Ectodermal cell (in vitro differentiated cells): ENCODE measurements at regions not wholly inside any gene's neighbourhood (a gene's known extent, or its start where the extent isn't known, plus 50 kb on each side); places are given as distances from the start of the nearest gene placed in this dataset.
"Not testable (repeated sequence)": the region's sequence is repeated elsewhere in the genome, so short reads cannot be mapped to it uniquely, and the experiment has no call there.

Experiments
- H3K27ac ChIP-seq: 2 replicates; pipeline ENCODE4 v1.7.0; 2013; ENCODE audit warnings: mild to moderate bottlenecking, low read depth, low read length; ENCODE audit not compliant: insufficient read depth, poor library complexity, severe bottlenecking
- H3K27me3 ChIP-seq: 2 replicates; pipeline ENCODE4 v1.7.0; 2013; ENCODE audit warnings: mild to moderate bottlenecking, low read length; ENCODE audit not compliant: insufficient read depth, control insufficient read depth, poor library complexity, severe bottlenecking
- H3K36me3 ChIP-seq: one replicate; pipeline ENCODE4 v1.7.0; 2013; ENCODE audit warnings: low read length; ENCODE audit not compliant: control insufficient read depth, insufficient read depth
- H3K4me1 ChIP-seq: one replicate; pipeline ENCODE4 v1.7.0; 2013; ENCODE audit warnings: low read length; ENCODE audit not compliant: control insufficient read depth, insufficient read depth
- H3K4me3 ChIP-seq: 2 replicates; pipeline ENCODE4 v1.7.0; 2013; ENCODE audit warnings: low read depth, low read length, control low read depth; ENCODE audit not compliant: insufficient read depth
- H3K9me3 ChIP-seq: 2 replicates; pipeline ENCODE4 v1.7.0; 2013; ENCODE audit warnings: mild to moderate bottlenecking, low read length, moderate library complexity; ENCODE audit not compliant: control insufficient read depth
- WGBS, 2 experiments: methylation state at CpG; one replicate each; pipeline ENCODE4 v1.1.7; 2013; ENCODE audit warnings: missing lambda C conversion rate in 2 of 2; 5-methylcytosine and 5-hydroxymethylcytosine counted together

DNA sequence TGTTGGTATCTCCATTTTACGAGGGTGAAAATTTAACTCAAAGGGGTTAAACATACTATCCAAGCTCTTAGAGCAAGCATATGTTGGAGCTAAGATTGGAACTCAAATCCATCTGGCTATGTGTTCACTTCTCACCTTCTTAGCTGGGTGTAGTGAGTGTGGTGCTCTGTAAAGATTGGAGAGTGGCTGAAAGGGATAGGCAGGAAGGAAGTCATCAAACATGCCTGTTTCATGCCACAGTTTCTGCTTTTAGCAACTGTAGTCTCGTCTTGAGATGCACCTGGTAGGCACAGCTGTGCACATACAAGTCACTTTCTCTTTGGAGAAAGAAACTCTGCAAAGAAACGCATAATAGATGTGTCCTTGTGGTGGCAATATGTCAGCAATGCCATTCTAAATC lies 189.1 kb upstream of the MDFIC2 start:
- Histone ChIP-seq H3K9me3 (no peaks in the 10 kb centered on the region), H3K4me3 (no peak overlapping the region), H3K27me3 (no peaks in the 10 kb centered on the region), H3K27ac (no peak overlapping the region), H3K4me1 (no peaks in the 10 kb centered on the region), H3K36me3 (no peaks in the 10 kb centered on the region)
- WGBS, 2 experiments: 89% methylated on average over 3 of the region's 3 CpGs

DNA sequence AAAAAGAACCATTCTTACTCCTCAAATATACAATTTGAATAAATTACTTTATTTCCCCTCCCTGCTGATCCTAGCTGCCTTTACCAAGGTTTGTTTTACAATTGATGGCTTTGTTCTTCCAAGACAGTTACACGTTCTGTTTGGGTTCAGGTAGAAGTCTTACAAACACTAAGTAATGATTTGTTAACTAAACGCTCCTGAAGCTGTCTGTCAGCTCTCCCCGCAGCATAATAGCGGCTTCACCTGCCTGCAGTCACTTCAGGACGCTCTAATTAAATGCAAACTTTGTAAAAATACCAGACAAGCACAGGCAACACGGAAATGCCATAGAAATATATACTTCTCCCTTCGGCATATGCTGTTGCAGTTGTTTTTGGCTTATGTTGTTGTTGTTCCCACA lies 176.4 kb upstream of the MDFIC2 start:
- H3K36me3 ChIP-seq: no peaks in the 10 kb centered on the region
- no peak overlapping the region for H3K27ac ChIP-seq
- WGBS, 2 experiments: 39 to 46% methylated on average over 6 to 7 of the region's 7 CpGs
- H3K9me3 ChIP-seq: no peaks in the 10 kb centered on the region
- H3K27me3 ChIP-seq: no peaks in the 10 kb centered on the region
- H3K4me3 ChIP-seq: no peak overlapping the region
- no peaks in the 10 kb centered on the region for H3K4me1 ChIP-seq

DNA sequence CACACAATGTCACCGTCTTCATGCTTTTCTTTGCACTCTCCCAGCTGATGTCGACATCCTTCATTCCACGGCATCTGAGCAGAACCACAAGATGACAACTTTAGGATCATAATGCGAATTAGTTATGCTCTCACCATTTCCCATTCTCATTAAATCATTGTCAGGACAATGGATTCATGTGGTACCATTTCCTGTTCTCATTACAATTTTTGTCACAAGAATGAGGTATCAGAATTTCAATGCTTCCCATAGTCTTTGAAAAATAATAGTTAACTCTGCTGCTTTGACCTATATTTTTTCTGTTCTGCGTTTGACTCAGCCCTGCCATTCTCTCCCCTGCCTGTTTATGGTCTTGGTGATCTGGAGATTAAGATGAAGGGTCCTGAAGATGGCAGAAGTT lies 175.7 kb upstream of the MDFIC2 start:
- WGBS, 2 experiments: 76 to 77% methylated on average over 5 of the region's 5 CpGs
- no peaks in the 10 kb centered on the region for H3K4me1 ChIP-seq
- H3K4me3 ChIP-seq: no peak overlapping the region
- H3K36me3 ChIP-seq: no peaks in the 10 kb centered on the region
- H3K9me3 ChIP-seq: no peaks in the 10 kb centered on the region
- no peaks in the 10 kb centered on the region for H3K27me3 ChIP-seq
- H3K27ac ChIP-seq: no peak overlapping the region

DNA sequence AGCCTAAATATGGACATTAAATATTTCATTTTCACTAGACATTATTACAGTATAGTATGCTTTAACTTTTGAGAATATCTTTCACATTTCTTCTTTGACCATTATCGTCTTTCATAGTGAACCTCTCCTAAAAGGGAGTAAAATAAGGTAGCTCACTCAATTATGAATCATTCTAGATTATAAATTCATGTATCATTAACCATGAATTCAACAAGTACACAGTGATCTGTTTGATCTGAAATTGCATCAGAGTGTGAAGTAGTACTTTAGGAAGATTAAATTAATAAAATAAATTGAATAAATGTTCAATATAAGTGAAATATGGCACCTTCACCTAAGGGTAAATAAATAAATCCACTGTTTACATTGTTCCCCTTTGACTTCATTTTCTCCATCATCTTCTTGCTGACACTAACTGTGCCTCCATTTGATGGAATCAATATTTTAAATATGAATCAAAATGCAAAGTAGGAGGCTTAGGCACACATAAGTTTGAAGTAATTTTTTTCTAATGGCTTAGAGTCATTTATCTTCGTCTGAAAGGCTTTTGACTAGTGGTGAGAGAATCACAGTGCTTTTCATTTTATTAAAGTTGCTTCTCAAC lies 174.1 kb upstream of the MDFIC2 start:
- Histone ChIP-seq H3K4me3 (no peak overlapping the region), H3K36me3 (no peaks in the 10 kb centered on the region), H3K27me3 (no peaks in the 10 kb centered on the region), H3K27ac (no peak overlapping the region), H3K4me1 (no peaks in the 10 kb centered on the region), H3K9me3 (no peaks in the 10 kb centered on the region)
- WGBS, 2 experiments: 92% methylated on average over 2 of the region's 2 CpGs; no CpG with 5 or more reads in 1 of the 2 experiments

DNA sequence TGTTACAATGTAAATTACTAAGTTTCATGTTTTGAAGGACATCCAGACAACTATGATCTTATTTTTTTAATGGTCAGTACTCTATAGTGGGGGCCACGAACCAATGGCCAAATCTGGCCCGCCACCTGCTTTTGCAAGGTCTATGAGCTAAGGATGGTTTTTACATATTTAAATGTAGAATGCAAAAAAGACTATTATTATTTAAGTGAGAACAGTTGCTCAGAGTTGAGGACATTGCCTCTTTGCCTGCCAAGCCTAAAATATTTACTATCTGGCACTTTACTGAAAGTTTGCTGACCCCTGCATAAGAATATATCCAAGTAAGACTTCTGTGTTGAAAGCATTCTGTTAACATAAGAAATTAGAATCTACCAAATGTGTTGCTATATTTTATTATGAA lies 163.7 kb upstream of the MDFIC2 start:
- H3K27ac ChIP-seq: no peak overlapping the region
- no peaks in the 10 kb centered on the region for H3K27me3 ChIP-seq
- no peaks in the 10 kb centered on the region for H3K4me1 ChIP-seq
- no peaks in the 10 kb centered on the region for H3K36me3 ChIP-seq
- H3K9me3 ChIP-seq: no peaks in the 10 kb centered on the region
- H3K4me3 ChIP-seq: no peak overlapping the region
- 46 to 86% methylated on average over 2 of the region's 2 CpGs for WGBS, 2 experiments

DNA sequence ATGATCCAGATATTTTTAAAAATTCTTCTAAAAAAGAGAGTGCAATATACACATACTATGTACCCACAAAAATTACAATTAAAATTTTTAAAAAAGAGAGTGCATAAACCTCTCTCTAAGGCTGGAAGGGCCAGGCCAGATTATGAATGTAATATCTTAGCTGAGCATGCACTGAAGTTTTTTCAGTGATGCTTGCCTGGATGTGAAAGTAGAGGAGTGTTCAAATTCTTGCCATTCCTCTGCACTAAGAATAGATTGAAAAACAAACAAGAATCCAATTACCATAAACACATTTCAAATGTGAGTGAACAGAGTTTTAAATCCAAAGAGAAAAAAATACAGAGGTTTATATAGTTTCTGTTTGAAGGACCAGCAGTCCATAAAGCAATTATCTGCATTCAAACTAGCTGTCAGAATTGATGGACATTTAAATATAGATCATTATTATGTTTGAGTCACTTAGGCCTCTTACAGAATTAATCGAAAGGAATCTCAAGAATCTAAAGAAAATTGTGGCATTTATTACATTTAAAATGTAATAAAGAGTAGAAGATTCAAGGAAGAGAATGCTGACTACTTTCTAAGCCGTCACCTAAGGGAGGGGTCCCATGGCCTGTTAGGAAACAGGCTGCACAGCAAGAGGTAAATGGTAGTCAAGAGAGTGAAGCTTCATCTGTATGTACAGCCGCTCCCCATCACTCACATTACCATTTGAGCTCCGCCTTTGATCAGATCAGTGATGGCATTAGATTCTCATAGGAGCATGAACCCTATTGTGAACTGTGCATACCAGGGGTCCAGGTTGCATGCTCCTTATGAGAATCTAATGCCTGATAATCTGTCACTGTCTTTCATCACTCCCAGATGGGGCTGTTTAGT lies 159.3 kb upstream of the MDFIC2 start:
- no peaks in the 10 kb centered on the region for H3K36me3 ChIP-seq

DNA sequence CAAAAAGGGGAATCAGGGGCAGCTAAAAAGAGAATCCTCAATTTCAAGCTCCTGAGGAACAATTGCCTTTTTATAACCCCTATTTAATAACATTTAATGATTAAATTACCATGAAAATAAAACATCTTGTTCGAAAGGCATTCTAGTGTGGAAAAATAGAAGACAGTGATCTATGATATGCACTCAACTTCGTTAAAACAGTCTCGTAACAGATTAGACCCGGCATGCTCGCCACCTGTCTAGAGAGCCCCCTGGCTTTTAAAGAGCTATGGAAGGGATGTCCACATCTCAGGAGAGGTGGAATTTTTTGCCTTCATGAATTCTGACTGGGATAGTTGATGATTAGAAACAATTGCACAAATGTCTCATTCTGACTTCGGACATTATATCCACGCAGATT lies 153.7 kb upstream of the MDFIC2 start:
- WGBS, 2 experiments: 93 to 97% methylated on average over 7 of the region's 7 CpGs
- Histone ChIP-seq H3K9me3 (no peaks in the 10 kb centered on the region), H3K27me3 (no peaks in the 10 kb centered on the region), H3K36me3 (no peaks in the 10 kb centered on the region), H3K27ac (no peak overlapping the region), H3K4me3 (no peak overlapping the region), H3K4me1 (no peaks in the 10 kb centered on the region)

More for the DNA sequence above, 159.3 kb upstream of the MDFIC2 start:
- H3K27ac ChIP-seq: no peak overlapping the region
- no peaks in the 10 kb centered on the region for H3K9me3 ChIP-seq
- 84 to 92% methylated on average over 3 to 4 of the region's 4 CpGs for WGBS, 2 experiments
- H3K27me3 ChIP-seq: no peaks in the 10 kb centered on the region
- H3K4me1 ChIP-seq: no peaks in the 10 kb centered on the region
- no peak overlapping the region for H3K4me3 ChIP-seq

DNA sequence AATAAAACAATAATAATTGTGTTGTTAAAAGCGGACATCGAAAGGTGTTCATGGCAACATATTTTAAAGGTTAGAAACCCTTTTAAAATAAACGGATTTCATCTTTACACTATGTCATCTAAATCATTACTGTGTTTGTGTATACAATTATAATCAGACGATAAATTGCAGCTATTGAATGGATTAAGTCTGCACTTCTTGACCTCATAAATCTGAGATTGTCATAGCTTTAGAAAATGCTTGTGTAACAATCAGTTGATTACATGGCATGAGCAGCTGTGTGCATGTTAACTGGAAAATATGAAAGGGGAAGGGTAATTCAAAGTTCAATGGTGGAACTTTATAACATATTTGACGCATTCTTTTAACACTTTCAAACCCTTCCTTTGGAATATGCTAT lies 152.4 kb upstream of the MDFIC2 start:
- H3K27ac ChIP-seq: no peak overlapping the region
- H3K36me3 ChIP-seq: no peaks in the 10 kb centered on the region
- H3K27me3 ChIP-seq: no peaks in the 10 kb centered on the region
- no peaks in the 10 kb centered on the region for H3K4me1 ChIP-seq
- no peaks in the 10 kb centered on the region for H3K9me3 ChIP-seq
- no peak overlapping the region for H3K4me3 ChIP-seq
- 100% methylated on average over 1 to 4 of the region's 5 CpGs for WGBS, 2 experiments

DNA sequence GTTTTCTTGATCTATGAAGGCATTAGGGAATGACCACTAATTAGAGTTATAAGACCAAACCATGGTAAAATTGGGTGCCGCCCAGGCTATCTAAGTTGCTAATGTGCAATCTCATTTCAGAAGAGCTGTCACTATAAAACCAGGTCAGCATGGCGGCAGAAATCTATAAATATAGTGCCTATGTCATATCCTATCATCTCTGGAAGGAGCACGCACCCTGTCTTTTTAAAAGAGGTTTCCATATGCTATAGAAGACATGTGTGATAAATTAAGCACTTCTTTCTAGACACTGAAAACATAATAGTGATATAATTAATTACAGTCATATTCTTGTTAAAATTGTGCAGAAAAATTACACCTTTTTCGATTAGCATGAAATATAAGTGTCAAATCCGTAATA lies 152.0 kb upstream of the MDFIC2 start:
- H3K27ac ChIP-seq: no peak overlapping the region
- no peaks in the 10 kb centered on the region for H3K27me3 ChIP-seq
- H3K9me3 ChIP-seq: no peaks in the 10 kb centered on the region
- 88 to 98% methylated on average over 2 to 3 of the region's 5 CpGs for WGBS, 2 experiments
- H3K4me3 ChIP-seq: no peak overlapping the region
- H3K36me3 ChIP-seq: no peaks in the 10 kb centered on the region
- no peaks in the 10 kb centered on the region for H3K4me1 ChIP-seq

DNA sequence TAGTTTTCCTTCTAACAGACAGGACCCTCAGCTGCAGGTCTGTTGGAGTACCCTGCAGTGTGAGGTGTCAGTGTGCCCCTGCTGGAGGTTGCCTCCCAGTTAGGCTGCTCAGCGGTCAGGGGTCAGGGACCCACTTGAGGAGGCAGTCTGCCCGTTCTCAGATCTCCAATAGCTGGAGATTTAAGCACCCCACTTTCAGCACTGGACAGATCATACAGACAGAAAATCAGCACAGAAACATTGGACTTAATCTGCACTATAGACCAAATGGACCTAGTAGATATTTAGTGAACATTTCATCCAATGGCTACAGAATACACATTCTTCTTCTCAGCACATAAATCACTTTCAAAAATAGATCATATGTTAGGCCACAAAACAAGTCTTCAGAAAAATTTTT lies 137.8 kb upstream of the MDFIC2 start:
- not testable (repeated sequence) for H3K27ac ChIP-seq, H3K4me3 ChIP-seq, H3K9me3 ChIP-seq, H3K36me3 ChIP-seq, H3K4me1 ChIP-seq, H3K27me3 ChIP-seq
- WGBS, 2 experiments: 62 to 80% methylated on average over 2 of the region's 2 CpGs
